ELF-1 (cell line): ENCODE measurements at regions not wholly inside any gene's neighbourhood (a gene's known extent, or its start where the extent isn't known, plus 50 kb on each side); places are given as distances from the start of the nearest gene placed in this dataset.
"Not testable (repeated sequence)": the region's sequence is repeated elsewhere in the genome, so short reads cannot be mapped to it uniquely, and the experiment has no call there.

ENCODE experiments used
- DNase-seq: peaks from one replicate; pipeline ENCODE4 v3.0.0-alpha.2; 2016; ENCODE audit warnings: low read depth, low spot score

- DNase-seq = no peak
Observed at GRCh38 chr21:34271189-34271851, 92.5 kb upstream of the KCNE2 start.

GRCh38 chr21:34272321-34272720 is 91.5 kb upstream of the KCNE2 start:
- DNase-seq = no peak

GRCh38 chr21:34274001-34274400 is 89.8 kb upstream of the KCNE2 start:
- no peak for DNase-seq

GRCh38 chr21:34276711-34277425 is 86.9 kb upstream of the KCNE2 start:
- DNase-seq = no peak

- DNase-seq = no peak
Observed at GRCh38 chr21:34278451-34278850, 85.4 kb upstream of the KCNE2 start.

GRCh38 chr21:34279285-34279684 is 84.5 kb upstream of the KCNE2 start:
- DNase-seq = no peak

GRCh38 chr21:34279883-34280282 is 83.9 kb upstream of the KCNE2 start:
- no peak for DNase-seq

GRCh38 chr21:34280389-34280795 is 83.4 kb upstream of the KCNE2 start:
- DNase-seq = no peak

GRCh38 chr21:34280959-34281358 is 82.8 kb upstream of the KCNE2 start:
- no peak for DNase-seq

- no peak for DNase-seq
Observed at GRCh38 chr21:34282223-34282622, 81.6 kb upstream of the KCNE2 start.

- DNase-seq = no peak
Observed at GRCh38 chr21:34284666-34285065, 79.1 kb upstream of the KCNE2 start.

- not testable (repeated sequence) for DNase-seq
Observed at GRCh38 chr21:34288042-34288441, 75.8 kb upstream of the KCNE2 start.

- no peak for DNase-seq
Observed at GRCh38 chr21:34289856-34290255, 74.0 kb upstream of the KCNE2 start.

GRCh38 chr21:34296878-34297277 is 66.9 kb upstream of the KCNE2 start:
- no peak for DNase-seq

- DNase-seq = no peak
Observed at GRCh38 chr21:34298534-34299167, 65.2 kb upstream of the KCNE2 start.

- peak; percentile 18 for DNase-seq
Observed at GRCh38 chr21:34299168-34299539, 64.7 kb upstream of the KCNE2 start.

- DNase-seq = no peak
Observed at GRCh38 chr21:34302521-34302920, 61.3 kb upstream of the KCNE2 start.

- DNase-seq = no peak
Observed at GRCh38 chr21:34305605-34306604, 57.9 kb upstream of the KCNE2 start.

GRCh38 chr21:34307991-34308532 is 55.7 kb upstream of the KCNE2 start:
- no peak for DNase-seq

GRCh38 chr21:34311561-34312330 is 52.1 kb upstream of the KCNE2 start:
- no peak for DNase-seq

GRCh38 chr21:34313116-34313515 is 50.7 kb upstream of the KCNE2 start:
- no peak for DNase-seq
